ENCODE measurements at regions not wholly inside any gene's neighbourhood (a gene's known extent, or its start where the extent isn't known, plus 50 kb on each side); places are given as distances from the start of the nearest gene placed in this dataset.

DNA sequence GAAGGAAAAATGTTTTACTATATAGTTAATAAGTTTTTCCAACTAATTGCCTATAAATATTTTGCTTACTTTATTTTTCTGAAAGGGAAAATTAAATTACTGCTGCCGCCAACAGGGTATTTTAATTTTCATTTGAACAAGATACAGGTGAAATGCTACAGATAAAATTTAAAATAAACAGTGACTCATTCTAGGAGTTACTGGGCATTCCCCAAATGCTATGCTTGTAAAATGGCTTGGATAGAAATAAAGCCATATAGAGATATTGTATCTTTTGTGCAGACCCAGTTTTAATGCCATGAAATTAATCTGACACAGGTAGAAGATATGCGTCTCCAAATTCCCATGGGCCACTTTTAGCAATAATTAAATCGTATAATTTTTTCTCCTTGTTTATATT lies 144.5 kb downstream of the NAP1L3 start:
- no peak for TF ChIP-seq SUZ12 (IDR thresholded peaks at IDR 0.05)
- TF ChIP-seq FOXK2 (IDR thresholded peaks at IDR 0.05): no peak
- TF ChIP-seq HDGF (IDR thresholded peaks at IDR 0.05; ENCODE audit: borderline replicate concordance): no peak
- no peak for TF ChIP-seq TARDBP (IDR thresholded peaks at IDR 0.05)
- TF ChIP-seq ELF4 (IDR thresholded peaks at IDR 0.05): no peak
- TF ChIP-seq BHLHE40 (IDR thresholded peaks at IDR 0.05; ENCODE audit: borderline replicate concordance): no peak
- no peak for TF ChIP-seq NFRKB (IDR thresholded peaks at IDR 0.05)
- TF ChIP-seq FOXM1 (IDR thresholded peaks at IDR 0.05; ENCODE audit: borderline replicate concordance): no peak
- no peak for TF ChIP-seq ARNT (IDR thresholded peaks at IDR 0.05)
- no peak for TF ChIP-seq ZNF384 (IDR thresholded peaks at IDR 0.05)
- no peak for TF ChIP-seq FOXA1 (IDR thresholded peaks at IDR 0.05)
- TF ChIP-seq SP1 (IDR thresholded peaks at IDR 0.05): no peak
- TF ChIP-seq, protein P1, sequence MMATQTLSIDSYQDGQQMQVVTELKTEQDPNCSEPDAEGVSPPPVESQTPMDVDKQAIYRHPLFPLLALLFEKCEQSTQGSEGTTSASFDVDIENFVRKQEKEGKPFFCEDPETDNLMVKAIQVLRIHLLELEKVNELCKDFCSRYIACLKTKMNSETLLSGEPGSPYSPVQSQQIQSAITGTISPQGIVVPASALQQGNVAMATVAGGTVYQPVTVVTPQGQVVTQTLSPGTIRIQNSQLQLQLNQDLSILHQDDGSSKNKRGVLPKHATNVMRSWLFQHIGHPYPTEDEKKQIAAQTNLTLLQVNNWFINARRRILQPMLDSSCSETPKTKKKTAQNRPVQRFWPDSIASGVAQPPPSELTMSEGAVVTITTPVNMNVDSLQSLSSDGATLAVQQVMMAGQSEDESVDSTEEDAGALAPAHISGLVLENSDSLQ (IDR thresholded peaks at IDR 0.05): no peak
- TF ChIP-seq LEF1 (IDR thresholded peaks at IDR 0.05; ENCODE audit: borderline replicate concordance): no peak
